ENCODE measurements at regions not wholly inside any gene's neighbourhood (a gene's known extent, or its start where the extent isn't known, plus 50 kb on each side); places are given as distances from the start of the nearest gene placed in this dataset.

- Histone ChIP-seq H3K27ac (no peak overlapping the region), H3K27me3 (no peaks in the 10 kb centered on the region), H3K4me3 (no peak overlapping the region), H3K9me3 (replicated peaks in 1 of 3) (no peaks in the 10 kb centered on the region), H3K4me1 (replicated peaks in 1 of 2) (no peaks in the 10 kb centered on the region), H3K36me3 (replicated peaks in 1 of 2) (no peaks in the 10 kb centered on the region)
- 69 to 81% (median 79%) methylated on average over 6 to 7 of the region's 7 CpGs for WGBS, 4 donors
- intact Hi-C loops (cut with DNase I), result no loop called here
- TF ChIP-seq, protein P1, sequence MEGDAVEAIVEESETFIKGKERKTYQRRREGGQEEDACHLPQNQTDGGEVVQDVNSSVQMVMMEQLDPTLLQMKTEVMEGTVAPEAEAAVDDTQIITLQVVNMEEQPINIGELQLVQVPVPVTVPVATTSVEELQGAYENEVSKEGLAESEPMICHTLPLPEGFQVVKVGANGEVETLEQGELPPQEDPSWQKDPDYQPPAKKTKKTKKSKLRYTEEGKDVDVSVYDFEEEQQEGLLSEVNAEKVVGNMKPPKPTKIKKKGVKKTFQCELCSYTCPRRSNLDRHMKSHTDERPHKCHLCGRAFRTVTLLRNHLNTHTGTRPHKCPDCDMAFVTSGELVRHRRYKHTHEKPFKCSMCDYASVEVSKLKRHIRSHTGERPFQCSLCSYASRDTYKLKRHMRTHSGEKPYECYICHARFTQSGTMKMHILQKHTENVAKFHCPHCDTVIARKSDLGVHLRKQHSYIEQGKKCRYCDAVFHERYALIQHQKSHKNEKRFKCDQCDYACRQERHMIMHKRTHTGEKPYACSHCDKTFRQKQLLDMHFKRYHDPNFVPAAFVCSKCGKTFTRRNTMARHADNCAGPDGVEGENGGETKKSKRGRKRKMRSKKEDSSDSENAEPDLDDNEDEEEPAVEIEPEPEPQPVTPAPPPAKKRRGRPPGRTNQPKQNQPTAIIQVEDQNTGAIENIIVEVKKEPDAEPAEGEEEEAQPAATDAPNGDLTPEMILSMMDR (IDR thresholded peaks at IDR 0.05), result no peak
- TF ChIP-seq POLR2A (IDR thresholded peaks at IDR 0.05), result no peak
- DNase-seq, result no peak
These were observed 97.5 kb upstream of the CDYL start for GRCh38 chr6:4678506-4679300.

DNA sequence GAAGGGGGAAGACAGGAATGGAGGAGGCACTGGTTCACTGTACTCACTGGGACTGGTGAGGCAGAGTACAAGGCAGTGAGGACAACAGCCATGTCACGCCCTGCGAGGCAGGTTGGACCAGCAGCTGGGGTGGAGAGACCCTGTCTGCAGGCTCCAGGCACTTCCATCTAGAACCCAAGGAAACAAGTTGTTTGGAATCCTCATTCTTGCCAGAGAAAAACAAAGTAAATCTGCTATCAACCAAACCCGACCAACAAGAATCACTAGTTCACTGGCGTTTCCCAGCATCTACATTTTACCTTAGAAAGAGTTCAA is 98.5 kb upstream of the CDYL start:
- H3K27me3 ChIP-seq, result no peaks in the 10 kb centered on the region
- TF ChIP-seq, protein P1 (IDR thresholded peaks at IDR 0.05), result no peak
- TF ChIP-seq POLR2A (IDR thresholded peaks at IDR 0.05), result no peak
- no peak overlapping the region for H3K27ac ChIP-seq
- no peaks in the 10 kb centered on the region for H3K9me3 ChIP-seq (replicated peaks in 1 of 3)
- DNase-seq, result no peak
- intact Hi-C loops (cut with DNase I), result no loop called here
- H3K4me1 ChIP-seq (replicated peaks in 1 of 2), result no peaks in the 10 kb centered on the region
- H3K4me3 ChIP-seq, result no peak overlapping the region
- WGBS, 4 donors, result 63 to 90% (median 80%) methylated on average over 4 of the region's 4 CpGs
- no peaks in the 10 kb centered on the region for H3K36me3 ChIP-seq (replicated peaks in 1 of 2)

DNA sequence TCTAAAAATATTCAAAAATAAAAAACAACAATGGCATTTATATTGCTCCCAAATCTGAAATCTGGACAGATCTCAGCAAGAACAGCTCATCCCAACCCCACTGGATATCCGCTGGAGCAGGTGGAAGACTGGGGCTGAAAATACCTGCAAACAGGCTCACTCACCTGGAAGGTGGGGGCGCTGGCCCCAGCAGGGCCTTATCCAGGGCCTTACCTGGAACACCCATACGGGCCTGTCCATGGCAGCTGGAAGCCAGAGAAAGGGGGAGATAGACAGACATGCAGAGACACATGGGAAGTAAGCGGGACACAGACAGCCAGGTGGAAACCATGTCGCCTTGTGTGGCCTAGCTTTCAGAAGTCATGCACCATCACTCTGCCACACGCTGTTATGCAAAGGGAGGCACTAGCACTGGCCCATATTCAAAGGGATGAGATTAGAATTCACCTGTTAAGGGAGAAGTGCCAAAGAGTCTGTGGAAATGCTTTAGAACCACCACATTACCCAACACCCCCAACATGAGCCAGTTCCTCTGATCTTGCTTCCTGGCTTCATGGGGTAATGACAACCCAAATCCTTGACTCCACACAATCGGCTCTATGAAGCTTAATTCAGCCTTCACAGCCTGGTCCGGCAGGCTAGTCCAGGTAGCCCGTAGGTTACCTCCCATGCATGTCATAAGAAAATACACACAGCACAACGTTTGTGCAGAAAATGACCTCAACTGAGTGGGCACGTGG is 99.0 kb upstream of the CDYL start:
- no peak for TF ChIP-seq POLR2A (IDR thresholded peaks at IDR 0.05)
- TF ChIP-seq, protein P1 (IDR thresholded peaks at IDR 0.05), result no peak
- Histone ChIP-seq H3K27me3 (no peaks in the 10 kb centered on the region), H3K27ac (no peak overlapping the region), H3K9me3 (replicated peaks in 1 of 3) (no peaks in the 10 kb centered on the region), H3K4me1 (replicated peaks in 1 of 2) (no peaks in the 10 kb centered on the region), H3K4me3 (no peak overlapping the region), H3K36me3 (replicated peaks in 1 of 2) (no peaks in the 10 kb centered on the region)
- 77 to 90% (median 83%) methylated on average over 11 of the region's 11 CpGs for WGBS, 4 donors
- intact Hi-C loops (cut with DNase I), result no loop called here
- no peak for DNase-seq

DNA sequence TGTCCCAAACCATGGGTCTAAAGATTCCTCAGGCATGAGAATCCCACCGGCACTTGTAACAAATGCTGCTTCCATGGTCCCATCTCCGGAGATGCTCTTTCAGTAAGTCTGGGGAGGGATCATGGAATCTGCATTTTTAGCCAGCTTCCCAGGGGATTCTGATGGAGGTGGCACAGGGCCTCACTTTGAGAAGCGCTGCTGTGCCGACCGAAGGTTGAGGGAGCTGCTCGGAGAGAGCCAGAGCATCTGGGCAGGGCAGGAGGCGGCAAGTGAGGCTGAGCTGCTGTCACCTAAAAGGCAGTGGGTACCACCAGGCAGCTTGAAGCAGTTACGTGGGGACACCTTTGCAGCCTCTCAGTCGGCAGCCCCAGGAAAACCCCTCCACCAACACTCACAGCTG is 100.2 kb upstream of the CDYL start:
- H3K9me3 ChIP-seq (replicated peaks in 1 of 3), result no peaks in the 10 kb centered on the region
- intact Hi-C loops (cut with DNase I), result no loop called here
- no peak for DNase-seq
- WGBS, 4 donors, result 82 to 91% (median 85%) methylated on average over 8 to 9 of the region's 9 CpGs
- no peak overlapping the region for H3K27ac ChIP-seq
- no peaks in the 10 kb centered on the region for H3K36me3 ChIP-seq (replicated peaks in 1 of 2)
- TF ChIP-seq, protein P1 (IDR thresholded peaks at IDR 0.05), result no peak
- TF ChIP-seq POLR2A (IDR thresholded peaks at IDR 0.05), result no peak
- H3K4me3 ChIP-seq, result no peak overlapping the region
- no peaks in the 10 kb centered on the region for H3K4me1 ChIP-seq (replicated peaks in 1 of 2)
- no peaks in the 10 kb centered on the region for H3K27me3 ChIP-seq

All from adrenal gland (tissue), 9 donors.